ENCODE measurements at regions not wholly inside any gene's neighbourhood (a gene's known extent, or its start where the extent isn't known, plus 50 kb on each side); places are given as distances from the start of the nearest gene placed in this dataset.

- no peak for TF ChIP-seq CTCF (IDR thresholded peaks at IDR 0.05)
- no peak for TF ChIP-seq POLR2AphosphoS5 (IDR thresholded peaks at IDR 0.05; ENCODE audit: low read depth, low read length)
These were observed 571.0 kb upstream of the ARRDC3 start for GRCh38 chr5:91954136-91954535.
